SKM-1 (cell line): ENCODE measurements at regions not wholly inside any gene's neighbourhood (a gene's known extent, or its start where the extent isn't known, plus 50 kb on each side); places are given as distances from the start of the nearest gene placed in this dataset.

ENCODE experiments used
- DNase-seq: peaks from one replicate; lab custom pipeline; 2025; ENCODE audit not compliant: unreplicated experiment; lab: John Stamatoyannopoulos, UW

- no peak for DNase-seq
These were observed 102.9 kb downstream of the RASSF9 start for GRCh38 chr12:85733221-85733840.

DNA sequence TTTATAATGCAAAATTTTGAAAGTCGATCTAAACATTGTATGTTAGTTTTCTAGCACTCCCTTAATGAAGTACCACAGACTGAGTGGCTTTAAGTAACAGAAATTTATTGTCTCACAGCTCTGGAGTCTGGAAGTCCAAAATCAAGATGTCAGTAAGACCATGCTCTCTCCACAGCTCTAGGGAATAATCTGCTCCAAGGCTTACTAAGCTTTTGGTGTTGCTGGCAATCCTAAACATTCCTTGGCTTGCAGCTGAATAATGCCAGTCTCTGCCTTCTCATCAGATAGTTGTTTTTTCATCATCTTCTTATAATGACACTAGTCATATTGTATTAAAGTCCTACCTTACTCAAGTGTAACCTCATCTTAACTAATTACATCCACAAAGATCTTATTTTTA lies 102.2 kb downstream of the RASSF9 start:
- DNase-seq: no peak

DNA sequence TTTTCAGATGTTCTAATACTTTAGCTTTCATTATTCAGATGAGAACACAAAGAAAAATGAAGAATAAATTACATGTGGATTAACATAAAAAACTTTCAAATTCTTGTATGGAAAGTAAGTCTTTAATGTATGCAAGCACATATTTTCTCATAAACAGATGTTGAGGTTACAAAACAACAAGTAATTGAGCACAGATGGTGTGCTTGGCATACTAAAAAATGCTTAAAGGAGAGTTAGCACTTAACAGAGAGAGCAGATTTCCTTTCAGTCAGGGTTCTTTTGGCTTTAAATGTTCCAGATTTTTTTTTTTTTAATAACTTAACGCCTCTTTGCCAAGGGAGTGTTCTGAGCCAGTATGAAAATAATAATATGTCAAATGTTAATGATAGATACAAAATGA lies 96.0 kb downstream of the RASSF9 start:
- no peak for DNase-seq

DNA sequence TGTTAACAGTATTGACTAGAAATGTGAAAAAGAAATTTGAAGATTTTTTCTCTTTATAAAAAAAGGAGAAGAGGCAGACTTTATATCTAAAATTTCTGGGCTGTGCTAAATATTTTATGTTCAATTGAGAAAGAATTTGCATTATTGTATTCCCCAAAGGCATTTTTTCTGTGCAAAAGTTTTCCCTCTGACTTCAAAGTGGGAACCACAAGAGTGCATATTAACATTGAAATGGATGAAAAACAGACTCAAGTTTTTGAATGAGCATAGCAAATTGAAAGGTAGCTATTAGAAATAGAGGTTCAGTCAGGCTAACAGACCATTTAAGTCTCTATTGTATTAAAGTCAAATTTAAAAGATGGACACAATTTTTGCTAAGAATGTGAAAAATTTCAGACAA lies 95.2 kb downstream of the RASSF9 start:
- no peak for DNase-seq

DNA sequence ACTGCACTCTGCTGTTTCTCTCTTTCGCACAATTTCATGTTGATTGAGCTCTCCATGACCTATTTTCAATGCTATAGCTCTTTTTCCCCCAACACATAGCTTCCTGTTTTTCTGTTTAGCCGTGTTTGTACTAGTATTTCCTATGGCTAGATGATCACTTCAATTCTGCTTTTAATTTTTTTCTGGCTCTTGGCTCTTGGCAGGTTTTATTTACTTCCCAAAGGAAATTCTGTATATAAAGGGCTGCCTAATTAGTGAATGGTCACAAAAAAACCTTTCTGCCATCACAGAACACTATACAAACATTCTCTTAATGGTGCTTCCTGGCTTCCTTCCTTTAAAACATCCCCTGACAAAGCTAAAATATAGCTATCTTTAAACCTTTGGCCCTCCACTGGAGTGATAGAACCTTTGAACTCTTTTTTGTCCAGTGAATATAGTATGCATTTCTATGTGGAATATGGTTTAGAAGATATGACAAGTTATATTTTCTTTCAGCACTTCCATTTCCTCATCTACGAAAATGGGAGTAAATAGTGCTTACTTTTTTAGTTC lies 88.2 kb downstream of the RASSF9 start:
- no peak for DNase-seq
